Neural cell (in vitro differentiated cells): ENCODE measurements at regions not wholly inside any gene's neighbourhood (a gene's known extent, or its start where the extent isn't known, plus 50 kb on each side); places are given as distances from the start of the nearest gene placed in this dataset.

Experiments
- CTCF ChIP-seq: fragments of 450-650 bp; IDR thresholded peaks from 2 replicates; pipeline ENCODE4 v1.5.1; 2014; ENCODE audit warnings: antibody characterized with exemption, mild to moderate bottlenecking, moderate library complexity; ENCODE audit not compliant: poor library complexity, severe bottlenecking
- EP300 ChIP-seq: fragments of 450-650 bp; conservative IDR thresholded peaks from 2 replicates; pipeline ENCODE4 v1.6.1; 2014; ENCODE audit warnings: antibody characterized with exemption, mild to moderate bottlenecking, moderate library complexity; ENCODE audit not compliant: poor library complexity, severe bottlenecking
- EZH2 ChIP-seq: fragments of 200-600, 300-800 bp; shearing (Covaris generic), sonication (generic); IDR thresholded peaks from 2 replicates; pipeline ENCODE4 v1.6.1; 2014; ENCODE audit warnings: antibody characterized with exemption, low read length, borderline replicate concordance, mild to moderate bottlenecking; ENCODE audit not compliant: insufficient read depth, poor library complexity, severe bottlenecking
- MXI1 ChIP-seq: fragments of 450-650 bp; conservative IDR thresholded peaks from 2 replicates; pipeline ENCODE4 v1.6.1; 2014; ENCODE audit warnings: antibody characterized with exemption, mild to moderate bottlenecking; ENCODE audit not compliant: poor library complexity, severe bottlenecking
- POLR2AphosphoS5 ChIP-seq: IDR thresholded peaks from 2 replicates; pipeline ENCODE4 v1.6.1; 2012
- RAD21 ChIP-seq: fragments of 450-650 bp; conservative IDR thresholded peaks from 2 replicates; pipeline ENCODE4 v1.6.1; 2014; ENCODE audit warnings: antibody characterized with exemption, mild to moderate bottlenecking, moderate library complexity
- SMC3 ChIP-seq: fragments of 450-650 bp; conservative IDR thresholded peaks from 2 replicates; pipeline ENCODE4 v1.6.1; 2014; ENCODE audit warnings: antibody characterized with exemption, mild to moderate bottlenecking, moderate library complexity; ENCODE audit not compliant: poor library complexity
- TAF1 ChIP-seq: IDR thresholded peaks from 2 replicates; pipeline ENCODE4 v1.6.1; 2012; ENCODE audit warnings: low read depth
- TF ChIP-seq, protein P1 (sequence below): IDR thresholded peaks from 2 replicates; pipeline ENCODE4 v1.6.1; 2012; ENCODE audit warnings: borderline replicate concordance

GRCh38 chr4:175215208-175215607, 297.1 kb downstream of the ADAM29 start:
- TF ChIP-seq CTCF (no peak), POLR2AphosphoS5 (no peak), EZH2 (no peak), MXI1 (no peak), RAD21 (no peak), SMC3 (no peak), EP300 (no peak), TAF1 (no peak)
- TF ChIP-seq, protein P1, sequence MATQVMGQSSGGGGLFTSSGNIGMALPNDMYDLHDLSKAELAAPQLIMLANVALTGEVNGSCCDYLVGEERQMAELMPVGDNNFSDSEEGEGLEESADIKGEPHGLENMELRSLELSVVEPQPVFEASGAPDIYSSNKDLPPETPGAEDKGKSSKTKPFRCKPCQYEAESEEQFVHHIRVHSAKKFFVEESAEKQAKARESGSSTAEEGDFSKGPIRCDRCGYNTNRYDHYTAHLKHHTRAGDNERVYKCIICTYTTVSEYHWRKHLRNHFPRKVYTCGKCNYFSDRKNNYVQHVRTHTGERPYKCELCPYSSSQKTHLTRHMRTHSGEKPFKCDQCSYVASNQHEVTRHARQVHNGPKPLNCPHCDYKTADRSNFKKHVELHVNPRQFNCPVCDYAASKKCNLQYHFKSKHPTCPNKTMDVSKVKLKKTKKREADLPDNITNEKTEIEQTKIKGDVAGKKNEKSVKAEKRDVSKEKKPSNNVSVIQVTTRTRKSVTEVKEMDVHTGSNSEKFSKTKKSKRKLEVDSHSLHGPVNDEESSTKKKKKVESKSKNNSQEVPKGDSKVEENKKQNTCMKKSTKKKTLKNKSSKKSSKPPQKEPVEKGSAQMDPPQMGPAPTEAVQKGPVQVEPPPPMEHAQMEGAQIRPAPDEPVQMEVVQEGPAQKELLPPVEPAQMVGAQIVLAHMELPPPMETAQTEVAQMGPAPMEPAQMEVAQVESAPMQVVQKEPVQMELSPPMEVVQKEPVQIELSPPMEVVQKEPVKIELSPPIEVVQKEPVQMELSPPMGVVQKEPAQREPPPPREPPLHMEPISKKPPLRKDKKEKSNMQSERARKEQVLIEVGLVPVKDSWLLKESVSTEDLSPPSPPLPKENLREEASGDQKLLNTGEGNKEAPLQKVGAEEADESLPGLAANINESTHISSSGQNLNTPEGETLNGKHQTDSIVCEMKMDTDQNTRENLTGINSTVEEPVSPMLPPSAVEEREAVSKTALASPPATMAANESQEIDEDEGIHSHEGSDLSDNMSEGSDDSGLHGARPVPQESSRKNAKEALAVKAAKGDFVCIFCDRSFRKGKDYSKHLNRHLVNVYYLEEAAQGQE: no peak
